ENCODE measurements at regions not wholly inside any gene's neighbourhood (a gene's known extent, or its start where the extent isn't known, plus 50 kb on each side); places are given as distances from the start of the nearest gene placed in this dataset.

DNA sequence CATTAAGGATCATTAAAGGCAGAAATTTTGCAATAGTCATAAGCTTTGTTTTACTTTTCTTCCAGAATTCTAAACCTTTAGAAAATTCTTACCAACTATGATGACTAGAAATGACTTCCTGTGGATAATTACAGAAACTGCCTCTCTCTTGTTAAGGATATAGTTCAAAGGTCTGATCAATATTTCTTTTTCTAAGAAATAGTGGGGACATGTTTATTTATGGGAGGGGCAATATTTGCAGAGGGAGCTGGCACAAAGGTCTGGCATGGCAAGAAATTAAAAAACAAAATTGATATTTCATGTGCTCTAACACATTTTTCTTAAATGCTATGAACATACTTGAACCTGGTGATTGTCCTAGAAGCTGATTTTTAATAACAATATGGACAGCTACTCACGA lies 448.9 kb downstream of the KCTD8 start:
- no peak for DNase-seq

DNA sequence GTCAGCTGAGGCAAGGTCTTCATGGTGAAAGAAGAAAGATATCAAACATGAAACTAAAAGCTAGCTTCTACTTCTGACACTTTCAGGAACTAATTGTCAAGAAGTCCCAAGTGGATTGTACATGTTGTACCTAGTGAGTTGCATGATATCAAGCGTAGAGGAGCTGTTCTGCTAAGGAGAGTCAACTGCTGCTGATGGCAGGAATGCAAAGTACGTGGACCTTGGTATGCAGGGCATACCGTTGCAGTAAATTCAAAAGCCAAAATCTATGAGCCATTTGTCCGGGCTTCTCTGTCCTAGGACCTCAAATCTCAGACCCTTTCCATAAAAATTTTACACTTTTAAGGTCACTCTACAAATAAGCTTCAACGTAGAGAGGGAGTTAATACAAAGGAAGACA lies 446.2 kb downstream of the KCTD8 start:
- DNase-seq: no peak

DNA sequence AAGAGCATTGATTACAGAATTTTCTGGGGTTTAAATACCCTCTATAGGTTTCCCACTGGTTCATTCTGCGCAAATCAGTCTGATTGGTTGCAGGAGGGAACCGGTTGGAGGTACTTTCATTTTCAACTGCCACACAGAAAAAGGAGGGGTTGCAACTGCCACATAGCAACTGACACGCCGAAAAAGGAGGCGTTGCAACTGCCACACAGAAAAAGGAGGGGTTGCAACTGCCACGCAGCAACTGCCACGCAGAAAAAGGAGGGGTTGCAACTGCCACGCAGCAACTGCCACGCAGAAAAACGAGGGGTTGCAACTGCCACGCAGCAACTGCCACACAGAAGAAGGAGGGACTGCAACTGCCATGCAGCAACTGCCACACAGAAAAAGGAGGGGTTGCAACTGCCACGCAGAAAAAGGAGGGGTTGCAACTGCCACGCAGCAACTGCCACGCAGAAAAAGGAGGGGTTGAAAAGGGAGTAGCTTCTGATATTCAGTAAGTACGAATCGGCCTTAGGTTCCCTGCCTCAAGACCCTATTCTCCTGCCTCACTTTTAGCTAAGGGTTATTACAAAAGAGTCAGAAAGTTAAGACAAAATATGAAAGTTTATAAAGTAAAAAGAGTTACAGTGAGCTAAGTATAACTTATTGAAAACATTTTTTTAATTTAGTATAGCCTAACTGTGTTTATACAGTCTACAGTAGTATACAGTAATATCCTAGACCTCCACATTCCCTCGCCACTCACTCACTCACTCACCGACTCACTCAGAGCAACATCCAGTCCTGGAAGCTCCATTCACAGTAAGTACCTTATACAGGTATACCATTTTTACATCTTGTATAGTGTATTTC lies 431.8 kb downstream of the KCTD8 start:
- no peak for DNase-seq

DNA sequence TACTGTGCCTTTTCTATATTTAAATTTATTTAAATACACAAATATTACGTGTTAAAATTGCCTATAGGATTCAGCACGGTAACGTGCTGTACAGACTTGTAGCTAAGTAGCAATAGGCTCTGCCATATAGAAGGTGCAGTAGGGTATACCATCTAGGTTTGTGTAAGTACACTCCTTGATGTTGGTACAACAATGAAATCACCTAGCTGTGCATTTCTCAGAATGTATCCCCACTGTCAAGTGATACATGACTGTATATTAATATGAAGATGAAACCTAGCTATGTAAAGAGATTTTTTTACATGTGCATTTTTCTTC lies 431.2 kb downstream of the KCTD8 start:
- DNase-seq: no peak

DNA sequence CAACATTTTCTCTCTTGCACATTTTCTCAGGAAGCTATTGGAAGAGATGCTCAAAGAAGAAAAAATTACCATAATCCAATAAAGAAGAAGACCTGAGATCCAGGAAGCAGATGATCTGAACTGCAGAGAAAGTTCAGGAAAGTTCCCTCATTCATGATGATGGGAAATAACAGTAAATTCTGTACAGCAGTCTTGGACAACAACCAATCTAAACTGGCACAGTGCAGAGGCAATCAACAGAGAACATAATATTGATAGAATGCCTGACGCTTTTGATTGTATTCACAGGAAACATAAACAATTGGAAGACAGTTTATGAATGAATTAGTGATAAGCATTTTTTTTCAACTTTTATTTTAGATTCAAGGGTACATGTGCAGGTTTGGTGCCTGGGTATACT lies 428.9 kb downstream of the KCTD8 start:
- no peak for DNase-seq

DNA sequence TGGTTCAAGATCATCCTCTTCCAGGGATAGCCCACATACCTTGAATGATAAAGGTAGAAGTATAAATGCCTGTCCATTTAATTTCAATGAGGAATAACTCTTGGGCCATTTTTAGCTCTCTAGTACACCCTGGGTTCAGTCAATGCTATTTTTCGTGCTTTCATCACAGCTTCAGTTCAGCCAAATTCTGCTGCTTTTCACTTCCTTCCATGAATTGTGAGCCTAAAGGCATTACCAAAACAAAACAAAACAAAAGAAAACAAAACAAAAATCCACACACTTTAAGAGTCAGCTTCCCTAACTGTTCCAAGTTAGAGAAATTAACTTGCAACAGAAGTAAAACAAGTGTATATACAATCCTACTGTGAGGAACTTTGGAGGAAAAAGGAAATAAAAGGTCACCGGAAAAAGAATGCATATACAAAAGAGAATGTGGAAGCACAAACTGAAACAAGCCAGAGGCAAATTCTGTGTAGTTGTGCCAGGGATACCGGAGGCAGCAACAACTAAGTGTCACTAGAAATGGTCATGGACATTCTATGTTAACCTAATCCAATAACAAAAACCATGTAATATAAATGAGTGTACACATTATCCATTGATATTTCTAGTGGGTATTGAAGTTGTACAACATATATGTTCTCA lies 423.1 kb downstream of the KCTD8 start:
- no peak for DNase-seq

DNA sequence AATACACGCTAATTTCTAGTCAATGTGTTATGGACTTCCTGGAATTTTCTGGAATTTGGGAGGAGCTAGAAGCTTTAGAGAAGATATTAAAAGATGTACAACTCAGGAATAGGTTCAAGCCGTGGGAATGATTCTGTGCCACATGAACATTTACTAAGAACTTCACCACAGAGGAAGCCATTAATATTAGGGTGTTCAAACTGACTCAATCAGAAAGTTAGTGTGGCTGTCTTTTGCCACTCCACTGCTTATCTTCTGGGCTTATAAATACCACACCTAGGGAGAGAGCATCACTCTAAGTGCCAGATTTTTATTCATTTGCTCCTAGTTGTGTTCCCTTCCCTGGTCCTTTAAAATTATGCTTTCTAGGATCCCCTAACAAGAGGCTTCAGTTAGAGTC lies 409.8 kb downstream of the KCTD8 start:
- no peak for DNase-seq

DNA sequence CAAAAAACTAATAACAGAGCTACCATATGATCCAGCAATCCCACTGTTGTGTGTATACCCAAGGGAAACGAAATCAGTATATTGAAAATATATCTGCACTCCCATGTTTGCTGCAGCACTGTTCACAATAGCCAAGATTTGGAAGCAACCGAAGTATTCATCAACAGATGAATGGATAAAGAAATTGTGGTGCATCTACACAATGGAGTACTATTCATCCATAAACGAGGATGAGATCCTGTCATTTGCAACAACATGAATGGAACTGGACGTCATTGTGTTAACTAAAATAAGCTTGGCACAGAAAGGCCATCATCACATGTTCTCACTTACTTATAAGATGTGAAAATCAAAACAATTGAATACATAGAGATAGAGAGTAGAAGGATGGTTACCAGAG lies 402.1 kb downstream of the KCTD8 start:
- DNase-seq: no peak

DNA sequence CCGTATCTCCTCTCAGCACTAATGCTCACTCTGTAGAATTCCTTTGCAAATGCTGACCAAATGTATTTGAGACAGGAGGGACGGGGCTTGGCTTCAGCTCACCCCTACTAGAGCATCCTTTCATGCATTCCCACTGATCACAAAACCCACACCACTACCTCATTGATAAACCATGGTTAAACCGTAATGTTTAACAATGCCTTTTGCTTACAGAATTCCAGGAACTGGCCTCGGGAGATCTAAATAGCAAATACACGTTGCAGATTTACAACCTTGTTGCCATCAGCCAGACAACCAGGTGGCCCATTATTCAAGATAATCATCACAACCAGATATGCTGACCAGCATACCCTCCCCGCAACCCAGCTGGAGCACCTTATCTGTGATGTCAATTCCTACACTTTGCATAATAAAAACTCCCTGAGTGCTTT lies 391.9 kb downstream of the KCTD8 start:
- DNase-seq: no peak

DNA sequence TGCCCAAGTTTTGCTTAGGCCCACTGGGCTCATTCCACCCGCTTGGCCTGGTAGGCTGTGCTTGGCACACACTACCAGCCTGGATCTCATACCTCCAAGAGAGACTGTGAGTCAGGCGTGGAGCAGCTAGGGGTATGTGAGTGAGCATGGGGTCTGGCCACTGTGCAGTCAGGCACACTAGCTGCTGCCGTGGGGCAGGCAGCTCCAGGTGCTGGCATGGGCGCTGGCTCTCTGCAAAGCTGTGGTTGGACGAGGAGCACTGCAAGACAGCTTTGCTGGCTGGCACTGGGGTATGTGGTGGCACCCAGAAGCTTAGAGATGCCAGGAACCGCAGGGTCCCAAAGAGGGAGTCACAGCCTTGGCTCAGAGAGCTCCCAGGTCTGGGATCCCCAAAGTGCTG lies 377.8 kb downstream of the KCTD8 start:
- DNase-seq: no peak

DNA sequence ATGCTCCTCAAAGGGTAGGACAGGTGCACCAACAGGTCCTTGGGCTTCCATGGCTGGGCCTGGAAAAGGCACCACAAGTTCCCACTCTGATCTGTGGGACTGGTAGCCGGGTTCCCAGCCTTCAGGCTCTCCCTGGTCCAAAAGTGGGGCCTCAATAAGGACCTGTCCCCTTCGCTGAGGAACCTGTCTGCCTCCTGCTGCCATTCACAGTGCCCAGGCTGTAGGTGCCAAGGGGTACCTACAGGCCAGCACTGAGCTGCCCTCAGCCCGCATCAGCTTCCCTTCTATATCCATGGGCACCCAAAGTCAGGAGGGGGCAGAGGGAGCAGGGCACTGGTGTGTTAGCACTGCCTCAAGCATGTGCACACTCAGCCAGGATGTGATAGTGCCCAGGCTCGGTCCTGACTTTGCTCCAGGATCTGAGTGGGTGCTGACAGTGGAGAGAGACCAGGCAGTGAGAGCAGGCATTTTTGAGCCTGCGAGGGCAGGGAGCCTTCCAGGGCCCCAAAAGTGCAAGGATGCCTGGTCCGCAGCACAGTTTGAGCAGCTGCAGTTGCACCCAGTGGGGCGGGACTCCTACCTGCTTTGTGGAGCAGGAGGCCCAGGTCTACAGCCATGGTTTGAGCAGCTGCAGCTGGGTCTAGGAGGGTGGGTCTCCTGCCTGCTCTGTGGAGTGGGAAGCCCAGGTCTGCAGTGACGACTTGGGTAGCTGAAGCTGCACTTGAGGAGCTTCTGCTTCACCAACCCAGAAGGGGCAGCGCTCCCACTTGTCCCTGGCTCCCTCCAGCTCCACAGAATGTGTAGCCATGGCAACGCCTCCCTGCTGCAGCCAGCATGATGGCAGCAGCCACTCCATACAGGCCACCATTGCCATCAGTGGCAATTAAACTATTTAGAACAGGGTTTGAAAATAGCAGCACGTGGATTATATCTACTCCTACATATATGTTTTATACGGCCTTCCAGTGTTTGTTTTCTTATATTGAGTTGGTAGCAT lies 376.4 kb downstream of the KCTD8 start:
- DNase-seq: no peak

DNA sequence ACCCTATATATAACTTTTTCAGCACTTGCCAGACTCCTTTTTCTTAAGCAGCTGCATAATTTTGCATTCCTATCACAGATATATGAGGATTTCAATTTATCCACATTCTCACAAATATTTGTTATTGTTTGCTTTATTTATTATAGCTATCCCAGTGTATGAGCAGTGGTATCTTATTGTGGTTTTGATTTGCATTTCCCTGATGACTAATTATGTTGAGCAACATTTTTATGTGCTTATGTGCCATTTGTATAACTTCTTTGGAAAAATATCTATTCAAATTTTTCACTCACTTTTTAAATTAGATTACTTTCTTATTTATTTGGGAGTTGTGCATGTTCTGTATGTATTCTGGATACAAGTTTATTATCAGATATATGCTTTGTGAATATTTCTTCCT lies 361.9 kb downstream of the KCTD8 start:
- no peak for DNase-seq

DNA sequence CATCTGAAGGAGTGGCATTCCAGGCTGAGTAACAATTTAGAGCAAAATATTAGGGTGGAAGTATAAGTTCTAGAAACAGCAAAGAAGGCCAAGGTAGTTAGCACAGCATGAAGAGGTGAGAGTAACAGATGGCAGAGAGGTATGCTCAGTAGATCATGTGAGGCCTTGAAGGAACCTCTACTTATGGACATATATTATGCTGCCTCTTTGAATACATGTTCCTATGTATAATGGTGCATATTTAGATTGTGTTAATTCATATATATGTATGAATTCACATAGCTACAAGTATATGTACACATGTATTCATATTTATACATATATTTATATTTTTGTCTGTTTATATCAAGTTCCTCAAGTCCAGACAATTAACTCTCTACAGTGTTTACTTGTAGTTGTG lies 355.2 kb downstream of the KCTD8 start:
- no peak for DNase-seq

DNA sequence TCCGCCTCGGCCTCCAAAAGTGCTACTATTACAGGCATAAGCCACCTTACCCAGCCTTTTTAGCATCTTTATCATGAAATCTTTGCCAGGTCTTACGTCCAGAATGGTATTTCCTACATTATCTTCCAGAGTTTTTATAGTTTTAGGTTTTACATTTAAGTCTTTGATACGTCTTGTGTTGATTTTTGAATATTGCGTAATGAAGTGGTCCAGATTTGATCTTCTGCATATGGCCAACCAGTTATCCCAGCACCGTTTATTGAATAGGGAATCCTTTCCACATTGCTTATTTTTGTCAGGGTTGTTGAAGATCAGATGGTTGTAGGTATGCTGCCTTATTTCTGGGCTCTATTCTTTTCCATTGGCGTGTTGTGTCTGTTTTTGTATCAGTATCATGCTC lies 349.6 kb downstream of the KCTD8 start:
- no peak for DNase-seq

DNA sequence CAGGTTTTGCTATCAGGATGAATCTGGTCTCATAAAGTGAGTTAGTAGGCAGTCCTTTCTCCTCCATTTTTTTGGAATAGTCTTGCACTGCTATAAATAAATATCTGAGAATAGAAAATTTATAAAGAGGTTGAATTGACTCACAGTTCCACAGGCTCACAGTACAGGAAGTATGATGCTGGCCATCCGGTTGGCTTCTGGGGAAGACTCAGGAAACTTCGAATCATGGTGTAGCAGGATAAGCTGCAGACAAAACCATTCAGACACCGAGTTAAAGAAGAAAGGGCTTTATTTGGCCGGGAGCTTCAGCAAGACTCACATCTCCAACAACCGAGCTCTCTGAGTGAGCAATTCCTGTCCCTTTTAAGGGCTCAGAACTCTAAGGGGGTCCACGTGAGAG lies 348.2 kb downstream of the KCTD8 start:
- no peak for DNase-seq

DNA sequence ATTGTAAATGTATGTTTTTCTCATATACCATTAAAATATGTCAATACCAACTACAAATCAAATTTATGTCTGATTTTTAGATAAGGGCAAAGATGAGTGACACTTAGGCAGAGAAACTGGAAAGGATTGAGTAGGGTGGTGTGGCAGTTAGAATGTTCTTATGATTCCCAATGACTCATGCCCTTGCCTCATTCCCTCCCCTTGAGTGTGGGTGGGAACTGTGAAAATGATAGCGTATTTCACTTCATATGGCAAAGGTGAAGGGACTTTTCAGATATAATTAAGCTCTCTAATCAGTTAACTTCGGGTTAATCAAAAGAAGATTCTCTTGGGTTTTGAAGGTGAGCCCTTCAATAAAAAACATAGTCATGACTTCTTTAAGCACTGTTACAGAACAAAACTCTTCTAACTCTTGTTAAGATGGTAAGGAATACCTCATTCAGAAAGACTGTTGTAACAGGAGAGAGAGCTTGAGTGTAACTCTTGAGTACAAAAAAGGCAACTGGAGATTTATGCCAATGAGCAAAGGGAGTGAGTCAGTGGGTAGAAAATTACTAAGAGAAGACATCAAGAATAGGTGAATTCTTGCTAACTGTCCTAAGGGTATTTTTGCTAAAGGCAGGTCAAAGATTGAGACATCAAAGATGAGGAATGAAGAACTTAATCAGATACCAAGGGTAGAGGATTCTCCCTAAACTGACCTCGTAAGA lies 329.5 kb downstream of the KCTD8 start:
- DNase-seq: no peak

DNA sequence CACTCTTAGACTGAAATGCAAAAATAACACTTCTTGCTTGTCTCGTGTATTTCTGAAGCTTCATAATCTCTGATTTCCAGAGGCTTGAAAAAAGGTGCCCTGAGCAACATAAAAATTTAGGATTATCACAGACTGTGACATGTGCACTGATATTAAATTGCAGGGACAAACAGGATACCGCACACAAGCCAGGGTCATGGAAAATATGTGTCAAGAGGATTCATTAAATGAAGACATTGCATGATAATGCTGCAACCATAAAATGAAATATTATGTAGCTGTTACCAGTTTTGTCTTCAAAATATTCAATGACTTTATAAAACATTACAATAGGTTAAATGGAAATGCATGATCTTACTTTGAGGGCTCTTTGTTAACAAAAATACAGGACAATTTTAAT lies 328.0 kb downstream of the KCTD8 start:
- no peak for DNase-seq

DNA sequence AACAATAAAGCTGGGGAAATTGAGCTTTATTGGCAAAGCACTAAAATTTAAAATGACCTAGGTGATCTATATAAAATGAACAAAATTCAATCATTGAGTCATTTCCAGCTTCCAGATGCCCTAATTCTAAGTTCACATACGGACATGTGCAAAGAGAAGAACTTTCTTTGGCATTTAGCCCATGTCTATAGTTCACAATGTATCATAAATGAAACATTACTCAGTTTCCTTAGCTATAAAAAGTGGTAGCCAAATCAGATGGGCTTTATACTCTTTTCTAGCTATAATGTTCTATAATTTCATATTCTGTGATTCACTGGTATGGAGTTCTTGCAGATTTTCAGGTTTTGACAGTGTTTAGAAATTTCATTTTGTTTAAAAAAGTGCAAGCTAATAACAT lies 327.4 kb downstream of the KCTD8 start:
- no peak for DNase-seq

All from activated CD4-positive, alpha-beta T cell treated with anti-CD3 and anti-CD28 coated beads for 4 hours (primary cell).